IMR-90 (cell line): ENCODE measurements at regions not wholly inside any gene's neighbourhood (a gene's known extent, or its start where the extent isn't known, plus 50 kb on each side); places are given as distances from the start of the nearest gene placed in this dataset.

ENCODE experiments used
- ATAC-seq: fragments of 200-7000 bp; cut with Tn5 transposase; 2 replicates; pipeline ENCODE4 v1.9.1; 2020; ENCODE audit warnings: low read depth, mild to moderate bottlenecking, moderate library complexity
- BruUV-seq: library from RNA; stranded (reverse); fragments of 400-500 nt; replicated peaks from 2 replicates; lab custom pipeline; 2021; lab: Mats Ljungman, UMichigan
- CTCF ChIA-PET: fragments of 300-600 bp; formaldehyde crosslinking; extraction: SDS; loops from one replicate; lab custom pipeline; 2021; ENCODE audit warnings: antibody characterized with exemption; lab: Yijun Ruan, JAX
- POLR2A ChIA-PET: fragments of 300-600 bp; sonication (Branson Sonifier 250); formaldehyde crosslinking; loops from one replicate; lab custom pipeline; 2022; ENCODE audit warnings: antibody characterized with exemption; ENCODE audit not compliant: unreplicated experiment; lab: Charles Lee
- DNase-seq: peaks from one replicate; pipeline ENCODE4 v3.0.0; 2013
- H2AFZ ChIP-seq: replicated peaks from 2 replicates; pipeline ENCODE3; 2013; ENCODE audit warnings: low read length, mild to moderate bottlenecking; ENCODE audit not compliant: poor library complexity
- H2AK5ac ChIP-seq: 2 replicates; pipeline ENCODE4 v1.6.1; 2013; ENCODE audit warnings: low read depth, low read length, inconsistent platforms
- H2AK9ac ChIP-seq: replicated peaks from 2 replicates; pipeline ENCODE3; 2013; ENCODE audit warnings: mild to moderate bottlenecking, low read depth, low read length, moderate library complexity; ENCODE audit not compliant: poor library complexity
- H2BK120ac ChIP-seq: 2 replicates; pipeline ENCODE4 v1.6.1; 2013; ENCODE audit warnings: low read depth, low read length, inconsistent platforms
- H2BK15ac ChIP-seq: 3 replicates; pipeline ENCODE4 v1.6.1; 2013; ENCODE audit warnings: low read depth, low read length, inconsistent platforms
- H2BK20ac ChIP-seq: 2 replicates; pipeline ENCODE4 v1.6.1; 2013; ENCODE audit warnings: low read depth, mild to moderate bottlenecking, inconsistent platforms, low read length, moderate library complexity
- H2BK5ac ChIP-seq: 2 replicates; pipeline ENCODE4 v1.6.1; 2013; ENCODE audit warnings: mild to moderate bottlenecking, low read depth, low read length, inconsistent platforms; ENCODE audit not compliant: poor library complexity, severe bottlenecking
- H3K14ac ChIP-seq: replicated peaks from 2 replicates; pipeline ENCODE4 v1.6.1; 2013; ENCODE audit warnings: low read depth, low read length, inconsistent platforms
- H3K18ac ChIP-seq: 2 replicates; pipeline ENCODE4 v1.6.1; 2013; ENCODE audit warnings: low read depth, low read length, control low read depth
- H3K23ac ChIP-seq: 2 replicates; pipeline ENCODE4 v1.6.1; 2013; ENCODE audit warnings: low read depth, low read length, inconsistent platforms
- H3K27ac ChIP-seq: 2 replicates; pipeline ENCODE4 v1.5.1; 2013; ENCODE audit warnings: mild to moderate bottlenecking, control low read depth, low read length; ENCODE audit not compliant: insufficient read depth
- H3K27me3 ChIP-seq: 2 replicates; pipeline ENCODE4 v1.6.1; 2013; ENCODE audit warnings: low read length; ENCODE audit not compliant: control insufficient read depth, insufficient read depth
- H3K36me3 ChIP-seq: 2 replicates; pipeline ENCODE4 v1.6.1; 2013; ENCODE audit warnings: low read length, mixed read lengths; ENCODE audit not compliant: control insufficient read depth, insufficient read depth
- H3K4ac ChIP-seq: 2 replicates; pipeline ENCODE4 v1.6.1; 2013; ENCODE audit warnings: low read depth, low read length, inconsistent platforms
- H3K4me1 ChIP-seq: 2 replicates; pipeline ENCODE4 v1.6.1; 2013; ENCODE audit warnings: low read length, mixed read lengths; ENCODE audit not compliant: control insufficient read depth, insufficient read depth
- H3K4me2 ChIP-seq: 2 replicates; pipeline ENCODE4 v1.6.1; 2013; ENCODE audit warnings: low read depth, mild to moderate bottlenecking, control low read depth, low read length, moderate library complexity
- H3K4me3 ChIP-seq: 2 replicates; pipeline ENCODE4 v1.5.1; 2013; ENCODE audit warnings: low read depth, mild to moderate bottlenecking, control low read depth, low read length, moderate library complexity; ENCODE audit not compliant: insufficient read depth
- H3K56ac ChIP-seq: 2 replicates; pipeline ENCODE4 v1.6.1; 2013; ENCODE audit warnings: low read length, inconsistent platforms; ENCODE audit not compliant: insufficient read depth; ENCODE audit errors: extremely low read depth
- H3K79me1 ChIP-seq, 2 experiments: 2 replicates each; pipeline ENCODE4 v1.6.1; 2013; ENCODE audit warnings: low read length in 2 of 2, inconsistent platforms in 1 of 2, low read depth in 1 of 2
- H3K9ac ChIP-seq: 2 replicates; pipeline ENCODE4 v1.6.1; 2013; ENCODE audit warnings: low read depth, low read length, control low read depth
- H3K9me1 ChIP-seq: 2 replicates; pipeline ENCODE4 v1.6.1; 2013; ENCODE audit warnings: low read length, inconsistent platforms; ENCODE audit not compliant: insufficient read depth
- H3K9me3 ChIP-seq: 2 replicates; pipeline ENCODE4 v1.6.1; 2013; ENCODE audit warnings: low read length; ENCODE audit not compliant: control insufficient read depth, insufficient read depth
- H4K20me1 ChIP-seq: 2 replicates; pipeline ENCODE4 v1.6.1; 2013; ENCODE audit warnings: low read length, inconsistent platforms; ENCODE audit not compliant: insufficient read depth
- H4K5ac ChIP-seq: 2 replicates; pipeline ENCODE4 v1.6.1; 2013; ENCODE audit warnings: mild to moderate bottlenecking, low read depth, low read length, control low read depth
- H4K8ac ChIP-seq, 2 experiments: 2 replicates each; pipeline ENCODE4 v1.6.1; 2013; ENCODE audit warnings: low read depth in 2 of 2, low read length in 2 of 2, control low read depth in 1 of 2, inconsistent platforms in 1 of 2
- H4K91ac ChIP-seq: 2 replicates; pipeline ENCODE4 v1.6.1; 2013; ENCODE audit warnings: low read depth, low read length, inconsistent platforms; ENCODE audit not compliant: insufficient read depth
- MXI1 ChIP-seq: IDR thresholded peaks from 2 replicates; pipeline ENCODE4 v1.6.1; 2012; ENCODE audit warnings: low read depth, mild to moderate bottlenecking, low read length, moderate library complexity, borderline replicate concordance
- NFE2L2 ChIP-seq: fragments of 150-350 bp; IDR thresholded peaks from 2 replicates; pipeline ENCODE4 v1.6.1; 2016; ENCODE audit warnings: low read depth, mild to moderate bottlenecking, low read length
- POLR2A ChIP-seq: IDR thresholded peaks from 2 replicates; pipeline ENCODE4 v1.6.1; 2012; ENCODE audit warnings: mild to moderate bottlenecking, low read depth, low read length
- RFX5 ChIP-seq: IDR thresholded peaks from 2 replicates; pipeline ENCODE4 v1.8.0; 2012; ENCODE audit warnings: low read depth, mild to moderate bottlenecking, low read length, moderate library complexity
- SMC3 ChIP-seq: fragments of 150-350 bp; IDR thresholded peaks from 2 replicates; pipeline ENCODE4 v1.6.1; 2016; ENCODE audit warnings: low read depth, mild to moderate bottlenecking, antibody characterized with exemption, low read length, moderate library complexity
- WGBS, 2 experiments: methylation state at CpG; one replicate each; pipeline versions ENCODE4 v1.1.5 to v1.1.7; 2013; ENCODE audit warnings: missing lambda C conversion rate in 2 of 2; ENCODE audit not compliant: insufficient read length in 1 of 2; ENCODE audit errors: extremely low coverage in 2 of 2; 5-methylcytosine and 5-hydroxymethylcytosine counted together
- dilution Hi-C: fragments of 300-500 bp; cut with HindIII; formaldehyde crosslinking; loops from one replicate; pipeline ENCODE4 v1.14.3; 2018; ENCODE audit warnings: low sequenced_read_pairs; ENCODE audit not compliant: unreplicated experiment
- in situ Hi-C: fragments of 300-500 bp; cut with MboI; formaldehyde crosslinking; loops from 3 replicates; pipeline ENCODE4 v1.14.3; 2019; ENCODE audit warnings: low sequenced_read_pairs, inconsistent platforms, mixed read lengths
- intact Hi-C: fragments of 100-400 bp; cut with micrococcal nuclease; formaldehyde crosslinking; loops from 2 replicates; pipeline ENCODE4 v1.10.0; 2022
- TF ChIP-seq, protein P1 (sequence below): fragments of 150-350 bp; IDR thresholded peaks from 2 replicates; pipeline ENCODE4 v1.6.1; 2016; ENCODE audit warnings: low read depth, mild to moderate bottlenecking, low read length, moderate library complexity, borderline replicate concordance
- TF ChIP-seq, protein P2 (sequence below): conservative IDR thresholded peaks from 2 replicates; pipeline ENCODE4 v1.5.1; 2012; ENCODE audit warnings: mild to moderate bottlenecking, low read depth, low read length, improper control_type of control experiment

DNA sequence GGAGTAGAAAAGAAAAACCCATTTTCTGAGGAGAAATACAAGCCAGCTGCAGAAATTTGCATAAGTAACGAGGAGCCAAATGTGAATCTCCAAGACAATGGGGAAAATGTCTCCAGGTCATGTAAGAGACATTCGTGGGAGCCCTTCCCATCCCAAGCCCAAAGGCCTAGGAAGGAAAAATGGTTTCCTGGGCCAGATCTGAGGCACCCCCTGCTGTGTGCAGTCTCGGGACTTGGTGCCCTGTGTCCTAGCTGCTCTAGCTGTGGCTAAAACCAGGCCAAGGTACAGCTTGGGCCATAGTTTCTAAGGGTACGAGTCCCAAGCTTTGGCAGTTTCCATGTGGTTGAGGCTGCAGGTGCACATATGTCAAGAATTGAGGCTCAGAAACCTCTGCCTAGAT, 444.9 kb downstream of the PCDH20 start:
- Histone ChIP-seq H4K5ac (no peak overlapping the region), H3K9me1 (no peaks in the 10 kb centered on the region), H3K56ac (no peak overlapping the region), H2AK5ac (no peak overlapping the region), H2BK20ac (no peak overlapping the region), H3K18ac (no peak overlapping the region), H2AFZ (no peak overlapping the region), H3K27me3 (no peaks in the 10 kb centered on the region), H3K9me3 (peaks cover 2% of the 10 kb centered on the region), H4K8ac (no peak overlapping the region), H4K91ac (no peak overlapping the region), H3K4me1 (no peaks in the 10 kb centered on the region), H3K4me3 (no peak overlapping the region), H4K20me1 (no peaks in the 10 kb centered on the region), H2BK5ac (no peak overlapping the region), H3K27ac (no peak overlapping the region), H2BK120ac (no peak overlapping the region), H3K23ac (no peak overlapping the region), H3K9ac (no peak overlapping the region), H2AK9ac (no peak overlapping the region), H3K4me2 (no peak overlapping the region), H2BK15ac (no peak overlapping the region), H3K79me1 (no peaks in the 10 kb centered on the region), H3K4ac (no peak overlapping the region), H3K14ac (no peak overlapping the region), H3K36me3 (no peaks in the 10 kb centered on the region)
- dilution Hi-C loops (no loop called here), intact Hi-C loops (no loop called here), in situ Hi-C loops (no loop called here)
- no CpG with 5 or more reads among the region's 4 CpGs for WGBS, 2 experiments
- no TSS peak for BruUV-seq
- CTCF ChIA-PET, result no interaction called here
- TF ChIP-seq POLR2A (no peak), NFE2L2 (no peak), SMC3 (no peak), RFX5 (no peak), MXI1 (no peak)
- TF ChIP-seq, protein P1, sequence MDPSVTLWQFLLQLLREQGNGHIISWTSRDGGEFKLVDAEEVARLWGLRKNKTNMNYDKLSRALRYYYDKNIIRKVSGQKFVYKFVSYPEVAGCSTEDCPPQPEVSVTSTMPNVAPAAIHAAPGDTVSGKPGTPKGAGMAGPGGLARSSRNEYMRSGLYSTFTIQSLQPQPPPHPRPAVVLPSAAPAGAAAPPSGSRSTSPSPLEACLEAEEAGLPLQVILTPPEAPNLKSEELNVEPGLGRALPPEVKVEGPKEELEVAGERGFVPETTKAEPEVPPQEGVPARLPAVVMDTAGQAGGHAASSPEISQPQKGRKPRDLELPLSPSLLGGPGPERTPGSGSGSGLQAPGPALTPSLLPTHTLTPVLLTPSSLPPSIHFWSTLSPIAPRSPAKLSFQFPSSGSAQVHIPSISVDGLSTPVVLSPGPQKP, result no peak
- TF ChIP-seq, protein P2, sequence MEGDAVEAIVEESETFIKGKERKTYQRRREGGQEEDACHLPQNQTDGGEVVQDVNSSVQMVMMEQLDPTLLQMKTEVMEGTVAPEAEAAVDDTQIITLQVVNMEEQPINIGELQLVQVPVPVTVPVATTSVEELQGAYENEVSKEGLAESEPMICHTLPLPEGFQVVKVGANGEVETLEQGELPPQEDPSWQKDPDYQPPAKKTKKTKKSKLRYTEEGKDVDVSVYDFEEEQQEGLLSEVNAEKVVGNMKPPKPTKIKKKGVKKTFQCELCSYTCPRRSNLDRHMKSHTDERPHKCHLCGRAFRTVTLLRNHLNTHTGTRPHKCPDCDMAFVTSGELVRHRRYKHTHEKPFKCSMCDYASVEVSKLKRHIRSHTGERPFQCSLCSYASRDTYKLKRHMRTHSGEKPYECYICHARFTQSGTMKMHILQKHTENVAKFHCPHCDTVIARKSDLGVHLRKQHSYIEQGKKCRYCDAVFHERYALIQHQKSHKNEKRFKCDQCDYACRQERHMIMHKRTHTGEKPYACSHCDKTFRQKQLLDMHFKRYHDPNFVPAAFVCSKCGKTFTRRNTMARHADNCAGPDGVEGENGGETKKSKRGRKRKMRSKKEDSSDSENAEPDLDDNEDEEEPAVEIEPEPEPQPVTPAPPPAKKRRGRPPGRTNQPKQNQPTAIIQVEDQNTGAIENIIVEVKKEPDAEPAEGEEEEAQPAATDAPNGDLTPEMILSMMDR, result no peak
- POLR2A ChIA-PET, result no interaction called here
- ATAC-seq (no peak), DNase-seq (no peak)
